WTC11 (cell line): ENCODE measurements at regions not wholly inside any gene's neighbourhood (a gene's known extent, or its start where the extent isn't known, plus 50 kb on each side); places are given as distances from the start of the nearest gene placed in this dataset.

Source experiments
- ATAC-seq: fragments of 200-7000 bp; cut with Tn5 transposase; 2 replicates; pipeline ENCODE4 v1.10.0; 2021; ENCODE audit warnings: mild to moderate bottlenecking, moderate library complexity
- CTCF ChIA-PET: fragments of 300-600 bp; sonication (Branson Sonifier 250); formaldehyde crosslinking; loops from one replicate; lab custom pipeline; 2021; ENCODE audit warnings: antibody characterized with exemption; lab: Charles Lee
- POLR2A ChIA-PET: fragments of 350-600 bp; sonication (Branson Sonifier 250); formaldehyde crosslinking; loops from one replicate; lab custom pipeline; 2021; ENCODE audit warnings: antibody characterized with exemption; lab: Charles Lee
- DNase-seq: peaks from one replicate; pipeline ENCODE4 v3.0.0; 2021; ENCODE audit warnings: low spot score
- H3K27ac Mint-ChIP-seq: 2 replicates; pipeline ENCODE4 v1.8.0; 2021; ENCODE audit warnings: mixed read lengths
- H3K27me3 Mint-ChIP-seq: 2 replicates; pipeline ENCODE4 v1.8.0; 2021; ENCODE audit warnings: low read depth, mild to moderate bottlenecking, moderate library complexity, mixed read lengths
- H3K36me3 Mint-ChIP-seq: 2 replicates; pipeline ENCODE4 v1.8.0; 2021; ENCODE audit warnings: mixed read lengths
- H3K4me1 Mint-ChIP-seq: 2 replicates; pipeline ENCODE4 v1.8.0; 2022; ENCODE audit warnings: mixed read lengths
- H3K4me3 Mint-ChIP-seq: 2 replicates; pipeline ENCODE4 v1.8.0; 2021; ENCODE audit warnings: mild to moderate bottlenecking, moderate library complexity, mixed read lengths
- H3K9me3 Mint-ChIP-seq: 2 replicates; pipeline ENCODE4 v1.8.0; 2021; ENCODE audit warnings: mixed read lengths
- CBFB ChIP-seq: sonication (generic); formaldehyde crosslinking; IDR thresholded peaks from 2 replicates; pipeline ENCODE4 v1.8.1; 2022; ENCODE audit warnings: mild to moderate bottlenecking, low read depth, missing genetic modification reagents
- ELF4 ChIP-seq: sonication (generic); formaldehyde crosslinking; IDR thresholded peaks from 2 replicates; pipeline ENCODE4 v1.8.1; 2022; ENCODE audit warnings: low read depth, mild to moderate bottlenecking, moderate library complexity, missing genetic modification reagents
- ESRRA ChIP-seq: sonication (generic); formaldehyde crosslinking; IDR thresholded peaks from 2 replicates; pipeline ENCODE4 v1.8.1; 2022; ENCODE audit warnings: mild to moderate bottlenecking, missing genetic modification reagents, borderline replicate concordance
- FOXK1 ChIP-seq: sonication (generic); formaldehyde crosslinking; IDR thresholded peaks from 2 replicates; pipeline ENCODE4 v1.8.0; 2022; ENCODE audit warnings: mild to moderate bottlenecking, moderate library complexity, missing genetic modification reagents
- GABPB1 ChIP-seq: sonication (generic); formaldehyde crosslinking; IDR thresholded peaks from 2 replicates; pipeline ENCODE4 v1.8.1; 2023; ENCODE audit warnings: mild to moderate bottlenecking, missing genetic modification reagents
- RELA ChIP-seq: sonication (generic); formaldehyde crosslinking; IDR thresholded peaks from 2 replicates; pipeline ENCODE4 v1.8.1; 2022; ENCODE audit warnings: missing genetic modification reagents, mild to moderate bottlenecking, borderline replicate concordance
- TCF7 ChIP-seq: sonication (generic); formaldehyde crosslinking; IDR thresholded peaks from 2 replicates; pipeline ENCODE4 v1.8.0; 2022; ENCODE audit warnings: mild to moderate bottlenecking, low read depth, missing genetic modification reagents, moderate library complexity
- TEAD1 ChIP-seq: sonication (generic); formaldehyde crosslinking; IDR thresholded peaks from 2 replicates; pipeline ENCODE4 v1.8.0; 2022; ENCODE audit warnings: mild to moderate bottlenecking, missing genetic modification reagents
- ZNF121 ChIP-seq: sonication (generic); formaldehyde crosslinking; IDR thresholded peaks from 2 replicates; pipeline ENCODE4 v1.8.0; 2023; ENCODE audit warnings: missing genetic modification reagents
- ZNF219 ChIP-seq: sonication (generic); formaldehyde crosslinking; IDR thresholded peaks from 2 replicates; pipeline ENCODE4 v1.8.0; 2023; ENCODE audit warnings: missing genetic modification reagents, mild to moderate bottlenecking, borderline replicate concordance
- ZNF232 ChIP-seq: sonication (generic); formaldehyde crosslinking; IDR thresholded peaks from 2 replicates; pipeline ENCODE4 v1.8.0; 2022; ENCODE audit warnings: mild to moderate bottlenecking, missing genetic modification reagents
- ZNF317 ChIP-seq: sonication (generic); formaldehyde crosslinking; IDR thresholded peaks from 2 replicates; pipeline ENCODE4 v1.8.1; 2023; ENCODE audit warnings: low read depth, mild to moderate bottlenecking, moderate library complexity, missing genetic modification reagents, borderline replicate concordance
- ZNF423 ChIP-seq: fragments of 250-450 bp; sonication (Bioruptor Pico); IDR thresholded peaks from 2 replicates; pipeline ENCODE4 v2.1.2; 2022; ENCODE audit warnings: mild to moderate bottlenecking, moderate library complexity
- TF ChIP-seq, protein P1 (sequence below): sonication (generic); formaldehyde crosslinking; IDR thresholded peaks from 2 replicates; pipeline ENCODE4 v1.8.0; 2022; ENCODE audit warnings: mild to moderate bottlenecking, missing genetic modification reagents
- TF ChIP-seq, protein P2 (sequence below): sonication (generic); formaldehyde crosslinking; IDR thresholded peaks from 2 replicates; pipeline ENCODE4 v1.8.1; 2022; ENCODE audit warnings: low read depth, mild to moderate bottlenecking, moderate library complexity, missing genetic modification reagents, borderline replicate concordance
- TF ChIP-seq, protein P3 (sequence below): sonication (generic); formaldehyde crosslinking; IDR thresholded peaks from 2 replicates; pipeline ENCODE4 v1.8.0; 2023; ENCODE audit warnings: mild to moderate bottlenecking, missing genetic modification reagents
- TF ChIP-seq, protein P4 (sequence below): sonication (generic); formaldehyde crosslinking; IDR thresholded peaks from 2 replicates; pipeline ENCODE4 v1.8.1; 2022; ENCODE audit warnings: mild to moderate bottlenecking, missing genetic modification reagents, moderate library complexity, borderline replicate concordance
- TF ChIP-seq, protein P5 (sequence below): sonication (generic); formaldehyde crosslinking; IDR thresholded peaks from 2 replicates; pipeline ENCODE4 v1.8.1; 2023; ENCODE audit warnings: mild to moderate bottlenecking, missing genetic modification reagents, borderline replicate concordance
- TF ChIP-seq, protein P6 (sequence below): fragments of 250-450 bp; sonication (Bioruptor Pico); conservative IDR thresholded peaks from 2 replicates; pipeline ENCODE4 v1.9.0; 2021; ENCODE audit warnings: mild to moderate bottlenecking
- TF ChIP-seq, protein P7 (sequence below): sonication (generic); formaldehyde crosslinking; IDR thresholded peaks from 2 replicates; pipeline ENCODE4 v1.8.0; 2022; ENCODE audit warnings: mild to moderate bottlenecking, missing genetic modification reagents

DNA sequence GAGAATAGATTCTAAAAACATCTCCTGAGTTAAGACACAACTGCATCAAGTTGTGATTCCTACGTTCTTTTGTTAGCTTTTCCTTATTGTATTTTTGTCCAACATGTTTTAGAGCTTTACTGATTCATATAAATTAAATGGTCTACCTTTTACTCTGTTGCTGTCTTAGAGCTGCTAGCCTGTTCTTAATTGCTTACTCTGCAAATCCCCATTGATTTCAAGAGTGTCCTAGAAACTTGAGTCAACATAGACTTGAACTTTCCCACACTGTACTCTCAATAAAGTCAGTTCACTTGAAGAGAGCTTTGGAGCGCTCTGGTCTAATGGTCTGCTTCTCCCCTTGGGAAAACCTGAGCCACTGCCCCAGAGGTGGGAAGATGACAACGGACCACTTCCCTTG is 343.9 kb downstream of the CCER1 start (continued):
- TF ChIP-seq, protein P1, sequence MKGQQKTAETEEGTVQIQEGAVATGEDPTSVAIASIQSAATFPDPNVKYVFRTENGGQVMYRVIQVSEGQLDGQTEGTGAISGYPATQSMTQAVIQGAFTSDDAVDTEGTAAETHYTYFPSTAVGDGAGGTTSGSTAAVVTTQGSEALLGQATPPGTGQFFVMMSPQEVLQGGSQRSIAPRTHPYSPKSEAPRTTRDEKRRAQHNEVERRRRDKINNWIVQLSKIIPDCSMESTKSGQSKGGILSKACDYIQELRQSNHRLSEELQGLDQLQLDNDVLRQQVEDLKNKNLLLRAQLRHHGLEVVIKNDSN (CRISPR knock-in tag) = no peak
- TF ChIP-seq ZNF121 (CRISPR knock-in tag) = no peak

DNA sequence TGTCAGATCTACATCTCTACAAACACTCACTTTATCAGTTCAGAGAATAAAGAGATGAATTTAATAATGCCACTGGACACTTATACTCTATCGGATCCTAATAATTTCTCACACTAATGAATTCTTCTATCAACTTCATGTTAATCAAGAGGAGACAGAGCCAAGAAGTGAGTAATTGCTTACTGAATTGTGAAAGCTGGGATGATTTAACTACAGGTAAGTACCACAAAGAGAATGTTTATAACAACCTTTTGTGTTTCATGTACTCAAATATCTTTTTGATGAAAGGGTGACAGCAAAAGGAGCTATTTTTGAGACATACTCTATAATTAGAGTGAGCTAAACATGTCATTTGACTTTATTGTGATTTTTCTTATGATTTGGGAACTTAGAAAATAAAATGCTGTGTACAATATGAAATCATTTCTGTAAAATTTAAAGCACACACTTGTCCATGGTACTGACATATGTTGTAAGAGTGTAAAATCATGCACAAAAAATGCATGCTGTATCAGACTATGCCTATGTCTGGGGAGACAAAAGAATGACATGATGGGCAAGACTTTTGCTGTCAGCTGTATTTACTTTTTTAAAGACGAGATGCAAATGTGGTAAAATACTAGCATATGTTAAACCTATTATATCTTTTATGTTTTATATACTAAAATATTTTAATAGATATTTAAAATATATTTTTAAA is 361.2 kb downstream of the CCER1 start:
- no peaks in the 10 kb centered on the region for H3K4me1 Mint-ChIP-seq

DNA sequence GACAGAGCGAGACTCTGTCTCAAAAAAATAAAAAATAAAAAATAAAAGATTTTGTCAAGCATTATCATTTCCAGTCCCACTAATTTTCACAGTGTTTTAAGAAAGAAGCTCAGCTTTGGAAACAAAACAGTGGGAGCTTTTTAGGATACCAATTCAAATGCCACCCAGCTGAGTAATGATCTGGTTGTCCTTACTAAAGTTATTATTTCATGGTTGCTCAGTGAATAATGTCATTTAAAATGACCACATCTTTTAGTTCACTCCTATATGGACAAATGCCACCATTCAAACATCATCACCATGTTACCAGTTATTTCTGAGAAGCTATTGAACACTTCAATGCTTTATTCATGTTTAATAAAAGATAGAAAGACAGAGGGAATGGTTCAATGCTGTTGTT is 365.0 kb downstream of the CCER1 start:
- H3K9me3 Mint-ChIP-seq = peaks cover 7% of the 10 kb centered on the region
- ChIA-PET CTCF (no interaction called here), POLR2A (no interaction called here)
- TF ChIP-seq RELA (CRISPR knock-in tag) = no peak
- no peak for TF ChIP-seq FOXK1 (CRISPR knock-in tag)
- TF ChIP-seq ZNF219 (CRISPR knock-in tag) = no peak
- TF ChIP-seq, protein P2, sequence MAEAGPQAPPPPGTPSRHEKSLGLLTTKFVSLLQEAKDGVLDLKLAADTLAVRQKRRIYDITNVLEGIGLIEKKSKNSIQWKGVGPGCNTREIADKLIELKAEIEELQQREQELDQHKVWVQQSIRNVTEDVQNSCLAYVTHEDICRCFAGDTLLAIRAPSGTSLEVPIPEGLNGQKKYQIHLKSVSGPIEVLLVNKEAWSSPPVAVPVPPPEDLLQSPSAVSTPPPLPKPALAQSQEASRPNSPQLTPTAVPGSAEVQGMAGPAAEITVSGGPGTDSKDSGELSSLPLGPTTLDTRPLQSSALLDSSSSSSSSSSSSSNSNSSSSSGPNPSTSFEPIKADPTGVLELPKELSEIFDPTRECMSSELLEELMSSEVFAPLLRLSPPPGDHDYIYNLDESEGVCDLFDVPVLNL (CRISPR knock-in tag) = no peak
- no peak for TF ChIP-seq ZNF317
- TF ChIP-seq ESRRA (CRISPR knock-in tag) = no peak
- TF ChIP-seq, protein P3, sequence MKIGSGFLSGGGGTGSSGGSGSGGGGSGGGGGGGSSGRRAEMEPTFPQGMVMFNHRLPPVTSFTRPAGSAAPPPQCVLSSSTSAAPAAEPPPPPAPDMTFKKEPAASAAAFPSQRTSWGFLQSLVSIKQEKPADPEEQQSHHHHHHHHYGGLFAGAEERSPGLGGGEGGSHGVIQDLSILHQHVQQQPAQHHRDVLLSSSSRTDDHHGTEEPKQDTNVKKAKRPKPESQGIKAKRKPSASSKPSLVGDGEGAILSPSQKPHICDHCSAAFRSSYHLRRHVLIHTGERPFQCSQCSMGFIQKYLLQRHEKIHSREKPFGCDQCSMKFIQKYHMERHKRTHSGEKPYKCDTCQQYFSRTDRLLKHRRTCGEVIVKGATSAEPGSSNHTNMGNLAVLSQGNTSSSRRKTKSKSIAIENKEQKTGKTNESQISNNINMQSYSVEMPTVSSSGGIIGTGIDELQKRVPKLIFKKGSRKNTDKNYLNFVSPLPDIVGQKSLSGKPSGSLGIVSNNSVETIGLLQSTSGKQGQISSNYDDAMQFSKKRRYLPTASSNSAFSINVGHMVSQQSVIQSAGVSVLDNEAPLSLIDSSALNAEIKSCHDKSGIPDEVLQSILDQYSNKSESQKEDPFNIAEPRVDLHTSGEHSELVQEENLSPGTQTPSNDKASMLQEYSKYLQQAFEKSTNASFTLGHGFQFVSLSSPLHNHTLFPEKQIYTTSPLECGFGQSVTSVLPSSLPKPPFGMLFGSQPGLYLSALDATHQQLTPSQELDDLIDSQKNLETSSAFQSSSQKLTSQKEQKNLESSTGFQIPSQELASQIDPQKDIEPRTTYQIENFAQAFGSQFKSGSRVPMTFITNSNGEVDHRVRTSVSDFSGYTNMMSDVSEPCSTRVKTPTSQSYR (CRISPR knock-in tag) = no peak
- TF ChIP-seq, protein P4, sequence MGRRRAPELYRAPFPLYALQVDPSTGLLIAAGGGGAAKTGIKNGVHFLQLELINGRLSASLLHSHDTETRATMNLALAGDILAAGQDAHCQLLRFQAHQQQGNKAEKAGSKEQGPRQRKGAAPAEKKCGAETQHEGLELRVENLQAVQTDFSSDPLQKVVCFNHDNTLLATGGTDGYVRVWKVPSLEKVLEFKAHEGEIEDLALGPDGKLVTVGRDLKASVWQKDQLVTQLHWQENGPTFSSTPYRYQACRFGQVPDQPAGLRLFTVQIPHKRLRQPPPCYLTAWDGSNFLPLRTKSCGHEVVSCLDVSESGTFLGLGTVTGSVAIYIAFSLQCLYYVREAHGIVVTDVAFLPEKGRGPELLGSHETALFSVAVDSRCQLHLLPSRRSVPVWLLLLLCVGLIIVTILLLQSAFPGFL (CRISPR knock-in tag) = no peak
- TF ChIP-seq CBFB (CRISPR knock-in tag) = no peak
- TF ChIP-seq TEAD1 (CRISPR knock-in tag) = no peak
- TF ChIP-seq, protein P5, sequence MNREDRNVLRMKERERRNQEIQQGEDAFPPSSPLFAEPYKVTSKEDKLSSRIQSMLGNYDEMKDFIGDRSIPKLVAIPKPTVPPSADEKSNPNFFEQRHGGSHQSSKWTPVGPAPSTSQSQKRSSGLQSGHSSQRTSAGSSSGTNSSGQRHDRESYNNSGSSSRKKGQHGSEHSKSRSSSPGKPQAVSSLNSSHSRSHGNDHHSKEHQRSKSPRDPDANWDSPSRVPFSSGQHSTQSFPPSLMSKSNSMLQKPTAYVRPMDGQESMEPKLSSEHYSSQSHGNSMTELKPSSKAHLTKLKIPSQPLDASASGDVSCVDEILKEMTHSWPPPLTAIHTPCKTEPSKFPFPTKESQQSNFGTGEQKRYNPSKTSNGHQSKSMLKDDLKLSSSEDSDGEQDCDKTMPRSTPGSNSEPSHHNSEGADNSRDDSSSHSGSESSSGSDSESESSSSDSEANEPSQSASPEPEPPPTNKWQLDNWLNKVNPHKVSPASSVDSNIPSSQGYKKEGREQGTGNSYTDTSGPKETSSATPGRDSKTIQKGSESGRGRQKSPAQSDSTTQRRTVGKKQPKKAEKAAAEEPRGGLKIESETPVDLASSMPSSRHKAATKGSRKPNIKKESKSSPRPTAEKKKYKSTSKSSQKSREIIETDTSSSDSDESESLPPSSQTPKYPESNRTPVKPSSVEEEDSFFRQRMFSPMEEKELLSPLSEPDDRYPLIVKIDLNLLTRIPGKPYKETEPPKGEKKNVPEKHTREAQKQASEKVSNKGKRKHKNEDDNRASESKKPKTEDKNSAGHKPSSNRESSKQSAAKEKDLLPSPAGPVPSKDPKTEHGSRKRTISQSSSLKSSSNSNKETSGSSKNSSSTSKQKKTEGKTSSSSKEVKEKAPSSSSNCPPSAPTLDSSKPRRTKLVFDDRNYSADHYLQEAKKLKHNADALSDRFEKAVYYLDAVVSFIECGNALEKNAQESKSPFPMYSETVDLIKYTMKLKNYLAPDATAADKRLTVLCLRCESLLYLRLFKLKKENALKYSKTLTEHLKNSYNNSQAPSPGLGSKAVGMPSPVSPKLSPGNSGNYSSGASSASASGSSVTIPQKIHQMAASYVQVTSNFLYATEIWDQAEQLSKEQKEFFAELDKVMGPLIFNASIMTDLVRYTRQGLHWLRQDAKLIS (CRISPR knock-in tag) = no peak
- no peak for TF ChIP-seq ZNF423 (CRISPR knock-in tag)

More for the DNA sequence above, 361.2 kb downstream of the CCER1 start:
- no peak overlapping the region for H3K4me3 Mint-ChIP-seq
- H3K27ac Mint-ChIP-seq = no peak overlapping the region
- H3K36me3 Mint-ChIP-seq = no peaks in the 10 kb centered on the region
- TF ChIP-seq GABPB1 (no peak), TEAD1 (CRISPR knock-in tag) (no peak), ESRRA (CRISPR knock-in tag) (no peak), ELF4 (no peak), ZNF232 (no peak), TCF7 (CRISPR knock-in tag) (no peak)
- TF ChIP-seq, protein P6, sequence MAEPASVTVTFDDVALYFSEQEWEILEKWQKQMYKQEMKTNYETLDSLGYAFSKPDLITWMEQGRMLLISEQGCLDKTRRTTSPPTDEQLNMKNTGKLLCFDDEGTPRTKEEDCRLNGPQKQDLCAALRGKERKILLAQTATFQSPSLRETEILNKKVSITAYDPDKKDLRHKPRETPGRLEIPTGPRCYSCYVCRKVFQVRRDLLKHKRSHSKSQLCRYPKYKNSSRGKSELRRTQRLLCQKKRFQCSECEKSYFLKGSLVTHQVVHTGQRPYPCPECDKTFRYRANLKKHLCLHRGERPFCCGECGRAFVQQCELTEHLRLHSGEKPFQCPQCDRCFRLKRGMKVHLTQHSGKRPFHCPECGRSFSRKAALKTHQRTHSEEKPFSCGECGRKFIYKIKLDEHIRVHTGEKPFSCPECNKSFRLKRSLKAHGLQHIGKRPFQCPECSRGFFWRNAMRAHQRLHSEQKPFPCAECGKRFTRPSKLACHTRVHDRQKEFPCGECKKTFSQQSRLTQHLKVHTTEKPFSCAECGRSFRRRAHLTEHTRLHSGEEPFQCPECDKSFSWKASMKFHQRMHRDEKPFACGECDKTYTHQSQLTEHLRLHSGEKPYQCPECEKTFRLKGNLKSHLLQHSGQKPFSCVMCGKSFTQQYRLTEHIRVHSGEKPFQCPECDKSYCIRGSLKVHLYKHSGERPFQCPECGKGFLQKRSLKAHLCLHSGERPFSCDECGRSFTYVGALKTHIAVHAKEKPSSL = no peak
- TF ChIP-seq, protein P7, sequence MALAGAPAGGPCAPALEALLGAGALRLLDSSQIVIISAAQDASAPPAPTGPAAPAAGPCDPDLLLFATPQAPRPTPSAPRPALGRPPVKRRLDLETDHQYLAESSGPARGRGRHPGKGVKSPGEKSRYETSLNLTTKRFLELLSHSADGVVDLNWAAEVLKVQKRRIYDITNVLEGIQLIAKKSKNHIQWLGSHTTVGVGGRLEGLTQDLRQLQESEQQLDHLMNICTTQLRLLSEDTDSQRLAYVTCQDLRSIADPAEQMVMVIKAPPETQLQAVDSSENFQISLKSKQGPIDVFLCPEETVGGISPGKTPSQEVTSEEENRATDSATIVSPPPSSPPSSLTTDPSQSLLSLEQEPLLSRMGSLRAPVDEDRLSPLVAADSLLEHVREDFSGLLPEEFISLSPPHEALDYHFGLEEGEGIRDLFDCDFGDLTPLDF (CRISPR knock-in tag) = no peak
- H3K9me3 Mint-ChIP-seq = no peaks in the 10 kb centered on the region
- ChIA-PET POLR2A (no interaction called here), CTCF (no interaction called here)
- ATAC-seq = no peak
- no peaks in the 10 kb centered on the region for H3K27me3 Mint-ChIP-seq
- DNase-seq = no peak

More for the DNA sequence above, 365.0 kb downstream of the CCER1 start:
- no peaks in the 10 kb centered on the region for H3K36me3 Mint-ChIP-seq
- H3K4me1 Mint-ChIP-seq = no peaks in the 10 kb centered on the region
- H3K4me3 Mint-ChIP-seq = no peak overlapping the region
- H3K27ac Mint-ChIP-seq = no peak overlapping the region
- DNase-seq (no peak), ATAC-seq (no peak)
- H3K27me3 Mint-ChIP-seq = no peaks in the 10 kb centered on the region
